H54 (cell line): ENCODE measurements at regions not wholly inside any gene's neighbourhood (a gene's known extent, or its start where the extent isn't known, plus 50 kb on each side); places are given as distances from the start of the nearest gene placed in this dataset.

Experiments used
- DNase-seq: peaks from one replicate; pipeline ENCODE4 v3.0.0; 2011; ENCODE audit warnings: low spot score, mixed read lengths; ENCODE audit not compliant: insufficient read length
- FAIRE-seq: peaks from 3 replicates; lab custom pipeline; 2011; peaks lifted over from hg19 to GRCh38; lab: Jason Lieb, UNC
- POLR2A ChIP-seq: IDR thresholded peaks from 2 replicates; pipeline ENCODE4 v1.6.1; 2011; ENCODE audit warnings: low read depth, mild to moderate bottlenecking, low read length

DNA sequence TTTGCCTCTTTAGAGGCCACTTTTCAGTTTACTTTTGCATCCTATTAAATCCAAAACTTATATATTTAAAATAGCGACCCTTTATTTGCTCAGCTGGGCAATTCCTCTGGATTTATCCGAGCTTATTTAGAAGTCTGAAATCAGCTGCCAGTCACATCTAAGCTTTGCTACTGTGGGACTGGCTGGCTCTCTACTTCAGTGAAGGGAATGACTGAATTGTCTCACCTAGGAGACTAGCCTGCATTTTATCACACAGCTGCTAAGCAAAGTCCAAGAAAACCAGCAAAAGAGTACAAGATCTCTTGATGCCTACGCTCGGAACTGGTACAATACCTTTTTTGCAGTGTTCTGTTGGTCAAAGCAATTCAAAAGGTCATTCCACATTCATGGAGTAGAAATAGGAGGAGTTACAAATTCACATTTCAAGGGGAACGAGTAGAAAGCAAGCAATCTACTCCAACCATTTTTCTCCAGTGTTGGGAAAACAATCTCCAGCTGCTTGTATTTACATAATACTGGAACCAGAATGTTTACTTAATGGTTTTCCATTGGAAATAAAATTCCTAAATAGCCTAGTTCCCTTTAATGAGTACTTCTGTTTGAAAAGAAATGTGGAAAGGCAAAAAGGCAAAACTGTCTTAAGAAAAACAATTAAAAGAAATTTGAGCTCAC lies 160.2 kb downstream of the MAGEB5 start:
- no peak for TF ChIP-seq POLR2A
- no peak for FAIRE-seq
- DNase-seq = no peak

DNA sequence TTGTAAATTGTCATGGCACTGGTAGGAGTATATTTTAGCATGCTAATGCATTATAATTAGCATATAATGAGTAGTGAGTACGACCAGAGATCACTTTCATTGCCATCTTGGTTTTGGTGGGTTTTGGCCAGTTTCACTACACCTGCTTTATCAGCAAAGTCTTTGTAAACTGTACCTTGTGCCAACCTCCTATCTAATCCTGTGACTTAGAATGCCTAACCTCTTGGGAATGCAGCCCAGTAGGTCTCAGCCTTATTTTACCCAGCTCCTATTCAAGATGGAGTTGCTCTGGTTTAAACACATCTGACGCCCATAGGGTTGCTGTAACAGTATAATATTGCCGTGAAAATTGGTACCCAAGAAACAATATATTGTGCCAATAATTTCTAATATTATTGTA lies 159.4 kb downstream of the MAGEB5 start:
- no peak for DNase-seq
- FAIRE-seq = no peak
- no peak for TF ChIP-seq POLR2A

DNA sequence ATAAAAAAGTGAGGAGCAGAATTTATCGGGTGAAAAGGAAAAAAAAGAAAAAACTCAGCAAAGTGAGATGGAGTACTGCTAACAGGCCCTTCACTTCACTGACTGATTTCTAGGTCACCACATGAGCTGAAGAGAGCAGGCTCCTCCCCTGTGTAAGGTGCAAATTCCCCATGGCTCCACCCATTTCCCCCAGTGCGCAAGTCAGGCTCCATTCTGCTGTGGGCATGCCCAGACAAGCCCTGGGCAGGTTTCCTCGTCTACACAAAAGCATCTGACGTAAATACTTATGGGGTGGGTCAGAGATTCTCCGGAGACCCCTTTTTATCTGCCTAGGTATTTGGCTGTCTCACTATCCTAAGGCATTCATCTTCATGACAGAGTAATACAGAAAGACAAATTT lies 157.9 kb downstream of the MAGEB5 start:
- FAIRE-seq (no peak), DNase-seq (no peak)
- TF ChIP-seq POLR2A = no peak

DNA sequence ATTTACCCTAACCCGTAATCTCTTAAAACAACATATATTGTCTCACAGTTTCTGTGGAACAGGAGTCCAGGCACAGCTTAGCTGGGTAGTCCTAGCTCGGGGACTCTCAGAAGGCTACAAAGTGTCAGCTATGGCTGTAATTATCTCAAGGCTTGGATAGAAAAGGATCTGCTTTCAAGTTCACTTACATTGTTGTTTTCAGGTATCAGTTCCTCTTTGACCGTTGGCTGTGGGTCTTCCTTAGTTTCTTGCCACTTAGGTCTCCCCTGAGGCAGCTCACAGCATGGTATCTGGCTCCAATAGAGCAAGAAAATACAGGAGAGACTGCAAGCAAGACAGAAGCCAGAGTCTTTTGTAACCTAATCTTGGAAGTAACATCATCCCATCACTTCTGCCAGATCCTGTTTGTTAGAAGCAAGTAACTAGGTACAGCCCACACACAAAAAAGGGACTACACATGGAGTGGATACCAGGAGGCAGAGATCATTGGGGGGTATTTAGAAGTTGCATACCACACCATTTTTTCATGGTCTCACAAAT lies 137.0 kb downstream of the MAGEB5 start:
- no peak for FAIRE-seq
- no peak for TF ChIP-seq POLR2A
- no peak for DNase-seq

DNA sequence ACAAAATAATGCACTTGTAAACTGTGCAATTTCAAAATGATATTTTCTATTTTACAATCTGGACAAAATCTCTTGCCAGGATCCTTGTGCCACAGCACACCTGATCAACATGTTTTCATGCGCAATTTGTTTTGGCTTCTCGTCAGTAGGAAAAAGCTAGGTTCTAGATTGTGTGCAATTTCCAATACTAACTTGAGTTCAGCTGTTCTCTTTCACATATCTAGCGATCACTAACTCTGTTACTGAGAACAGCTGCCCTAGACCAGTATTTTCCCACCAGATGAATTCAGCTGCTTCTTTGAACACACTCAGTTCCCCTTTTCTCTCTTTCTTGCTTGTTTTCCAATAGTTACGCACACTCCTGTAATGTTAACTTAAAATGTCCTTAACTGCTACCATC lies 131.2 kb downstream of the MAGEB5 start:
- FAIRE-seq (no peak), DNase-seq (no peak)
- TF ChIP-seq POLR2A = no peak

DNA sequence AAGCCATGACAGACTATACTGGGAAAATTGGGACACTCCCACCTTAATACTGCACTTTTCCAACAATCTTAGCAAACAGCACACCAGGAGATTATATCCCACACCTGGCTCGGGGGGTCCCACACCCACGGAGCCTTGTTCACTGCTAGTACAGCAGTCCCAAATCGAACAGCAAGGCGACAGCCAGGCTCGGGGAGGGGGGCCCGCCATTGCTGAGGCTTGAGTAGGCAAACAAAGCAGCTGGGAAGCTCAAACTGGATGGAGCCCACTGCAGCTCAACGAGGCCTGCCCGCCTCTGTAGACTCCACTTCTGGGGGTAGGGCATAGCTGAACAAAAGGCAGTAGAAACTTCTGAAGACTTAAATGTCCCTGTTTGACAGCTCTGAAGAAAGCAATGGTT lies 118.3 kb downstream of the MAGEB5 start:
- FAIRE-seq (no peak), DNase-seq (no peak)
- TF ChIP-seq POLR2A = no peak

DNA sequence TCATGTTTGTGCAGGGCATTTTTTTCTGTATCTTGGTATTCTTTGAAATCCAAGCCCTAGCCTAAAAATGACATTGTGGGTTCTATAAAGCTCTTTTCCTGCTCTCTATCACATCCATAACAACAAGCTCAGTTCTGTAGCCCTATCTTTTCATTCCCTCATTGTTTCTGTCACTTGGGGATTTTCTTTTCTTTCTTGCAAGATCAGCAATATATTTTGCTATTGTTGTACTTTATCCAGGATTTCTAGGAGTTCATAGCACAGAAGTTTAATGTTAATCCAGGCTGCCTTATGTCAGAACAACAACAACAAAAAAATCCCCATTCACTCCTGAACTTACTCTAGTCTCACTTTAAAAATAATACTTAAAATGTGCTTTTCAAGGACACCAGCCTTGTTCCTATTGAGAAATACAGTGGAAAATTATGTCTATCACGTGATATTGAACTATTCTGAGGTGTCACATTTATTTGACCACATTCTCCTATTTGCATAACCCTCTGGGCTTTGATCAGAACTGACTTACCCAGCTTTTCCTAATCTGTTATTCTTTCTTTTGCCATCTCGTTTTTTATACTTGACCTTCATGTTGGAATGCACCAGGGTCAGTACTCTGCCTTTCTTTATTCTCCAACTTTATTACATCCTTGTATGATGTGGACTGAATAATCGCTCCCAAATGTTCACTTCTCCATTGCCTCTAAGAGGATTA lies 112.8 kb downstream of the MAGEB5 start:
- DNase-seq (no peak), FAIRE-seq (no peak)
- no peak for TF ChIP-seq POLR2A

DNA sequence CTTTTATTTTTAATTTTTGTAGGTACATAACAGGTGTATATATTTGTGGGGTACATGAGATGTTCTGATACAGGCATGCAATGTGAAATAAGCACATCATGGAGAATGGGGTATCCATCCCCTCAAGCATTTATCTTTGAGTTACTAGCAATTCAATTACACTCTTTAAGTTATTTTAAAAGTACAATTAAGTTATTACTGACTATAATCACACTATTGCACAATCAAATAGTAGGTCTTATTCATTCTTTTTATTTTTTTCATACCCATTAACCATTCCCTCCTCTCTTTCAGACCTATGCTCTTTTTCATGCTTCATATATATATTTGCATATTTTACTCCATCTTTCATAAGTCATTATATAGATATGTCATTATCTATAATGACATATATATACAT lies 93.3 kb downstream of the MAGEB5 start:
- TF ChIP-seq POLR2A = no peak
- DNase-seq (no peak), FAIRE-seq (no peak)

DNA sequence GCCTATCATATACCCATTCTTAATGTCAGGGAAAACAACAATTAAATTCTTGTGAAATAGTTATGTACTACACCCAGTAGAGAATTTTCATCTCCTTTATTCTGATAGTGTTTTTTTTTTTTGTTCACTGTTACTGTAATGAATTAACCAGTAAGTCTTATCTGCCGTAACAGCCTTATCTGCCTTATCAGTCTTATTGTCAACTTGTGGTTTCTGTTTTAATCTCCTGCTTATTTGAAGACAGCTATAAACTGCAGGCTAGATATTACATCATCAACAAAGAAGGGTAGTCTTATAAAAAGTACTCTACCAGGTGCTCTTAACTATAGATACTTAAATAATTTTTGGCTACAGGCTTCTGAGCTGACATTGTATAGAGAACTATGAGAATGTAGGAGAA lies 79.5 kb downstream of the MAGEB5 start:
- DNase-seq (no peak), FAIRE-seq (no peak)
- no peak for TF ChIP-seq POLR2A

DNA sequence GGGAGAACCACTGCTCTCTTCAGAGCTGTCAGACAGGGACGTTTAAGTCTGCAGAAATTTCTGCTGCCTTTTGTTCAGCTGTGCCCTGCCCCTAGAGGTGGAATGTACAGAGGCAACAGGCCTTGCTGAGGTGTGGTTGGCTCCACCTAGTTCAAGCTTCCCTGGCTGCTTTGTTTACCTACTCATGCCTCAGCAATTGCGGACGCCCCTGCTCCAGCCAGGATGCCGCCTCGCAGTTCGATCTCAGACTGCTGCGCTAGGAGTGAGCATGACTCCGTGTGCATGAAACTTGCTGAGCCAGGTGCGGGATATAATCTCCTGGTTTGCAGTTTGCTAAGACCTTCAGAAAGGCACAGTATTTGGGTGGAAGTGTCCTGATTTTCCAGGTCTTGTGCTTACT lies 70.9 kb downstream of the MAGEB5 start:
- no peak for DNase-seq
- no peak for TF ChIP-seq POLR2A
- no peak for FAIRE-seq
